ENCODE measurements at regions not wholly inside any gene's neighbourhood (a gene's known extent, or its start where the extent isn't known, plus 50 kb on each side); places are given as distances from the start of the nearest gene placed in this dataset.

DNA sequence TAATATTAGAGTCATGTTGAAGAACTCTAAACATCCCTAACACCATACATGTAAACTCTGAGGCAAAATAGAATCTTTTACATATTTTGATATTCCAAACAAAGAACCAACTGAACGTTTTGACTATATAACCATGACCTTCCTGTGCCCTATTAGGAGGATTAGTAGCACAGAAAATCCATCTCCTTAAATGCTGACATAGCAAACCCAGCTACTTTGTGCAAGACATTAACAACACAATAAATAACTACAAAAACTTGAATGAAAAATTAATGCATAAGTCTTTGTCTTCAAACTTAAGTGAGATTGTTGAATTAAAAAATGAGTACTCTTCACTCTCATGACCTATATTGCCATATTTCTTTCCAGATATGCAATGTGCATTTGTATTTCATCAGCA is 450.0 kb upstream of the PDZRN3 start:
- Histone ChIP-seq H3K79me2 (ENCODE audit: insufficient read depth) (no peaks in the 10 kb centered on the region), H3K9me3 (no peaks in the 10 kb centered on the region), H2AFZ (ENCODE audit: low read depth) (no peak overlapping the region), H3F3A (replicated peaks; ENCODE audit: insufficient read depth) (no peaks in the 10 kb centered on the region), H3K9ac (no peak overlapping the region), H3K36me3 (replicated peaks in 1 of 2; ENCODE audit: control insufficient read depth in 1 of 2, insufficient read depth in 2 of 2, low read length in 1 of 2) (no peaks in the 10 kb centered on the region), H3K4me2 (no peak overlapping the region), H4K20me1 (ENCODE audit: insufficient read depth) (no peaks in the 10 kb centered on the region), H3K27me3 (ENCODE audit: insufficient read depth) (no peaks in the 10 kb centered on the region), H3K4me1 (ENCODE audit: control insufficient read depth in 1 of 2, insufficient read depth in 2 of 2, low read depth in 1 of 2, low read length in 1 of 2) (no peaks in the 10 kb centered on the region), H3K4me3 (ENCODE audit: low read depth in 2 of 2, low read length in 1 of 2) (no peak overlapping the region), H3K9me2 (no peaks in the 10 kb centered on the region), H3K27ac (ENCODE audit: low read depth in 2 of 2, low read length in 1 of 2) (no peak overlapping the region)
- no peak for DNase-seq
- ChIA-PET CTCF (interaction anchor here (0.7 kb wide), 1 partner anchor 465 kb away, joined by 3 read pairs; no protein-coding TSS in a partner anchor), POLR2A (no interaction called here)
- 18% methylated on average over 1 of the region's 1 CpG for WGBS (ENCODE audit: low lambda C conversion rate)
- TF ChIP-seq NFIC (IDR thresholded peaks at IDR 0.05; ENCODE audit: borderline replicate concordance) (no peak), RXRA (IDR thresholded peaks at IDR 0.05; ENCODE audit: borderline replicate concordance, low read depth) (no peak), EP300 (IDR thresholded peaks at IDR 0.05; ENCODE audit: borderline replicate concordance in 1 of 2, low read depth in 1 of 2, low read length in 1 of 2) (no peak), FOXM1 (IDR thresholded peaks at IDR 0.05; ENCODE audit: low read depth) (no peak), ELF1 (IDR thresholded peaks at IDR 0.05) (no peak), FOSL2 (IDR thresholded peaks at IDR 0.05; ENCODE audit: borderline replicate concordance, low read depth) (no peak), USF2 (IDR thresholded peaks at IDR 0.05; ENCODE audit: borderline replicate concordance, low read depth, low read length) (no peak), JUND (IDR thresholded peaks at IDR 0.05) (no peak), TEAD4 (IDR thresholded peaks at IDR 0.05; ENCODE audit: borderline replicate concordance, insufficient read depth) (no peak)
- TF ChIP-seq, protein P1, sequence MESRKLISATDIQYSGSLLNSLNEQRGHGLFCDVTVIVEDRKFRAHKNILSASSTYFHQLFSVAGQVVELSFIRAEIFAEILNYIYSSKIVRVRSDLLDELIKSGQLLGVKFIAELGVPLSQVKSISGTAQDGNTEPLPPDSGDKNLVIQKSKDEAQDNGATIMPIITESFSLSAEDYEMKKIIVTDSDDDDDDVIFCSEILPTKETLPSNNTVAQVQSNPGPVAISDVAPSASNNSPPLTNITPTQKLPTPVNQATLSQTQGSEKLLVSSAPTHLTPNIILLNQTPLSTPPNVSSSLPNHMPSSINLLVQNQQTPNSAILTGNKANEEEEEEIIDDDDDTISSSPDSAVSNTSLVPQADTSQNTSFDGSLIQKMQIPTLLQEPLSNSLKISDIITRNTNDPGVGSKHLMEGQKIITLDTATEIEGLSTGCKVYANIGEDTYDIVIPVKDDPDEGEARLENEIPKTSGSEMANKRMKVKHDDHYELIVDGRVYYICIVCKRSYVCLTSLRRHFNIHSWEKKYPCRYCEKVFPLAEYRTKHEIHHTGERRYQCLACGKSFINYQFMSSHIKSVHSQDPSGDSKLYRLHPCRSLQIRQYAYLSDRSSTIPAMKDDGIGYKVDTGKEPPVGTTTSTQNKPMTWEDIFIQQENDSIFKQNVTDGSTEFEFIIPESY (IDR thresholded peaks at IDR 0.05; ENCODE audit: borderline replicate concordance, low read depth), result no peak
- TF ChIP-seq, protein P2, sequence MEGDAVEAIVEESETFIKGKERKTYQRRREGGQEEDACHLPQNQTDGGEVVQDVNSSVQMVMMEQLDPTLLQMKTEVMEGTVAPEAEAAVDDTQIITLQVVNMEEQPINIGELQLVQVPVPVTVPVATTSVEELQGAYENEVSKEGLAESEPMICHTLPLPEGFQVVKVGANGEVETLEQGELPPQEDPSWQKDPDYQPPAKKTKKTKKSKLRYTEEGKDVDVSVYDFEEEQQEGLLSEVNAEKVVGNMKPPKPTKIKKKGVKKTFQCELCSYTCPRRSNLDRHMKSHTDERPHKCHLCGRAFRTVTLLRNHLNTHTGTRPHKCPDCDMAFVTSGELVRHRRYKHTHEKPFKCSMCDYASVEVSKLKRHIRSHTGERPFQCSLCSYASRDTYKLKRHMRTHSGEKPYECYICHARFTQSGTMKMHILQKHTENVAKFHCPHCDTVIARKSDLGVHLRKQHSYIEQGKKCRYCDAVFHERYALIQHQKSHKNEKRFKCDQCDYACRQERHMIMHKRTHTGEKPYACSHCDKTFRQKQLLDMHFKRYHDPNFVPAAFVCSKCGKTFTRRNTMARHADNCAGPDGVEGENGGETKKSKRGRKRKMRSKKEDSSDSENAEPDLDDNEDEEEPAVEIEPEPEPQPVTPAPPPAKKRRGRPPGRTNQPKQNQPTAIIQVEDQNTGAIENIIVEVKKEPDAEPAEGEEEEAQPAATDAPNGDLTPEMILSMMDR (IDR thresholded peaks at IDR 0.05), result no peak

DNA sequence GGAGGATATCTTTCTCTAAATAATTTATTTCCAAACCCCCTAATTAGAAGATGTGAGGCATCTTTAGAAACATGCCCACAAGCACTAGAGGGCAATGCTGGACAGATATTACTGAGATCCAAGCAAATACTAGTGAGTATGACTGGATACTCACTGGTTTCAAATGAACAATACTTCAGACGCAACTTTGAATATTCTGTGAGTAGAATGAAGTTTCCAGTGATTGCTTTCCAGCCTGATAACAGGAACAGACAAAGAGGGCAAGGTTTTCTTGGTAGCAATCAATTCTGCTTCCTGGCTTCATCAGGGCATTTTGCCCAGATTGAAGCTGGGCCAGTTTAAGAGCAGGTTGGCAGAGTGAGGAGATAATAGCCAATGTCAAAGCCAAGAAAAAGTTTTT is 442.6 kb upstream of the PDZRN3 start:
- POLR2A ChIA-PET, result no interaction called here
- no peaks in the 10 kb centered on the region for H3K4me1 ChIP-seq (ENCODE audit: control insufficient read depth in 1 of 2, insufficient read depth in 2 of 2, low read depth in 1 of 2, low read length in 1 of 2)
- 19% methylated on average over 1 of the region's 1 CpG for WGBS (ENCODE audit: low lambda C conversion rate)
- H3K36me3 ChIP-seq (replicated peaks in 1 of 2; ENCODE audit: control insufficient read depth in 1 of 2, insufficient read depth in 2 of 2, low read length in 1 of 2), result no peaks in the 10 kb centered on the region
- H3K4me2 ChIP-seq, result no peak overlapping the region
- CTCF ChIA-PET, result interaction anchor here (0.7 to 1.3 kb wide), 2 partner anchors 10 to 32 kb away, joined by 3 to 5 read pairs; no protein-coding TSS in a partner anchor
- no peak overlapping the region for H3K27ac ChIP-seq (ENCODE audit: low read depth in 2 of 2, low read length in 1 of 2)
- H3K9me2 ChIP-seq, result no peaks in the 10 kb centered on the region
- H3K4me3 ChIP-seq (ENCODE audit: low read depth in 2 of 2, low read length in 1 of 2), result no peak overlapping the region
- H2AFZ ChIP-seq (ENCODE audit: low read depth), result no peak overlapping the region
- H3F3A ChIP-seq (replicated peaks; ENCODE audit: insufficient read depth), result no peaks in the 10 kb centered on the region
- no peaks in the 10 kb centered on the region for H3K9me3 ChIP-seq
- H3K79me2 ChIP-seq (ENCODE audit: insufficient read depth), result no peaks in the 10 kb centered on the region
- H4K20me1 ChIP-seq (ENCODE audit: insufficient read depth), result no peaks in the 10 kb centered on the region
- H3K27me3 ChIP-seq (ENCODE audit: insufficient read depth), result no peaks in the 10 kb centered on the region
- H3K9ac ChIP-seq, result no peak overlapping the region
- DNase-seq, result no peak
- TF ChIP-seq RAD21 (IDR thresholded peaks at IDR 0.05; ENCODE audit: low read length), result peak; percentile 61
- TF ChIP-seq, protein P2 (IDR thresholded peaks at IDR 0.05), result peak; percentile 55
- TF ChIP-seq POLR2AphosphoS5 (IDR thresholded peaks at IDR 0.05; ENCODE audit: low read depth, low read length), result no peak
- TF ChIP-seq CHD2 (IDR thresholded peaks at IDR 0.05; ENCODE audit: low read length, partially characterized antibody), result no peak
- TF ChIP-seq, protein P1 (IDR thresholded peaks at IDR 0.05; ENCODE audit: borderline replicate concordance, low read depth), result no peak
- TF ChIP-seq RFX5 (IDR thresholded peaks at IDR 0.05; ENCODE audit: low read length), result no peak
- TF ChIP-seq TAF1 (IDR thresholded peaks at IDR 0.05; ENCODE audit: borderline replicate concordance, low read depth, low read length), result no peak
- no peak for TF ChIP-seq RCOR1 (IDR thresholded peaks at IDR 0.05; ENCODE audit: low read length)
- TF ChIP-seq USF2 (IDR thresholded peaks at IDR 0.05; ENCODE audit: borderline replicate concordance, low read depth, low read length), result no peak
- 0 out of 2 replicates have a peak, but pooled peaks have one; percentile 9 for TF ChIP-seq SMC3 (IDR thresholded peaks at IDR 0.05; ENCODE audit: low read depth, low read length)
